A549 (cell line): ENCODE measurements at regions not wholly inside any gene's neighbourhood (a gene's known extent, or its start where the extent isn't known, plus 50 kb on each side); places are given as distances from the start of the nearest gene placed in this dataset.

ENCODE experiments used
- ATAC-seq, 2 experiments: fragments of 200-7000 bp in 1 of 2; fragments of >200 bp in 1 of 2; cut with Nextera tagmentation in 1 of 2; cut with Tn5 transposase in 1 of 2; 3 replicates each; pipeline versions ENCODE4 v1.8.0 to v1.9.1; 2018 to 2020; ENCODE audit warnings: mild to moderate bottlenecking in 1 of 2, moderate library complexity in 1 of 2
- CTCF ChIA-PET: fragments of 300-600 bp; sonication (Branson Sonifier 250); formaldehyde crosslinking; extraction: SDS; loops from one replicate; lab custom pipeline; 2021; ENCODE audit warnings: antibody characterized with exemption, inconsistent platforms; lab: Yijun Ruan, JAX
- POLR2A ChIA-PET: fragments of 350-600 bp; formaldehyde crosslinking; extraction: SDS; loops from one replicate; lab custom pipeline; 2021; ENCODE audit warnings: antibody characterized with exemption, inconsistent platforms; lab: Yijun Ruan, JAX
- DNase-seq, 2 experiments: peaks; one replicate each; pipeline versions ENCODE4 v3.0.0 to v3.0.0-alpha.2; 2011 to 2016; ENCODE audit warnings: low read depth in 1 of 2, low spot score in 1 of 2
- FAIRE-seq: peaks from 2 replicates; lab custom pipeline; 2011; peaks lifted over from hg19 to GRCh38; lab: Jason Lieb, UNC
- H3K27ac ChIP-seq, 2 experiments: fragments of >200 bp; sonication (Bioruptor Twin); formaldehyde crosslinking; 3 replicates each; pipeline ENCODE4 v1.5.1; 2016 to 2017
- H3K4me1 ChIP-seq: fragments of >200 bp; sonication (Bioruptor Twin); formaldehyde crosslinking; 3 replicates; pipeline ENCODE4 v1.6.1; 2016
- H3K4me2 ChIP-seq: fragments of >200 bp; sonication (Bioruptor Twin); formaldehyde crosslinking; 3 replicates; pipeline ENCODE4 v1.6.1; 2016
- H3K4me3 ChIP-seq: fragments of >200 bp; sonication (Bioruptor Twin); formaldehyde crosslinking; 3 replicates; pipeline ENCODE4 v1.5.1; 2016
- H3K9me3 ChIP-seq: fragments of >200 bp; sonication (Bioruptor Twin); formaldehyde crosslinking; 3 replicates; pipeline ENCODE4 v1.6.1; 2016
- BCL3 ChIP-seq: fragments of >200 bp; sonication (Bioruptor Twin); formaldehyde crosslinking; IDR thresholded peaks from 3 replicates; pipeline ENCODE4 v1.6.1; 2016
- CBX8 ChIP-seq: fragments of 200-600 bp; sonication (generic); IDR thresholded peaks from 2 replicates; pipeline ENCODE4 v1.6.1; 2016
- CTCF ChIP-seq: fragments of >200 bp; sonication (Bioruptor Twin); formaldehyde crosslinking; IDR thresholded peaks from 3 replicates; pipeline ENCODE4 v1.5.1; 2016
- EHMT2 ChIP-seq: fragments of 200-600 bp; sonication (generic); IDR thresholded peaks from 2 replicates; pipeline ENCODE4 v1.6.1; 2016; ENCODE audit warnings: antibody characterized with exemption, low read depth, mild to moderate bottlenecking, moderate library complexity
- EP300 ChIP-seq, 2 experiments: fragments of >200 bp; sonication (Bioruptor Twin); formaldehyde crosslinking; IDR thresholded peaks; 2 replicates in 1 of 2; 3 replicates in 1 of 2; pipeline ENCODE4 v1.6.1; 2016 to 2017
- FOSL2 ChIP-seq, 2 experiments: fragments of 450-650 bp in 1 of 2; fragments of >200 bp in 1 of 2; sonication (Bioruptor Twin) in 1 of 2; formaldehyde crosslinking; IDR thresholded peaks; 2 replicates each; pipeline versions ENCODE4 v1.5.0 to v1.6.1; 2016 to 2020; ENCODE audit warnings: mild to moderate bottlenecking in 1 of 2, moderate library complexity in 1 of 2
- FOXS1 ChIP-seq: fragments of 250-450 bp; sonication (Bioruptor Pico); IDR thresholded peaks from 2 replicates; pipeline ENCODE4 v1.5.0; 2020; ENCODE audit warnings: mild to moderate bottlenecking, moderate library complexity
- HMGXB4 ChIP-seq: fragments of 250-450 bp; sonication (Bioruptor Pico); IDR thresholded peaks from 2 replicates; pipeline ENCODE4 v1.5.0; 2021; ENCODE audit warnings: mild to moderate bottlenecking, moderate library complexity, borderline replicate concordance
- HOXB13 ChIP-seq: fragments of 250-450 bp; sonication (Bioruptor Pico); IDR thresholded peaks from 2 replicates; pipeline ENCODE4 v1.5.0; 2020; ENCODE audit warnings: low read depth, mild to moderate bottlenecking, moderate library complexity
- HOXB5 ChIP-seq: fragments of 250-450 bp; sonication (Bioruptor Pico); IDR thresholded peaks from 2 replicates; pipeline ENCODE4 v1.5.0; 2020; ENCODE audit warnings: mild to moderate bottlenecking, moderate library complexity
- JUNB ChIP-seq: fragments of >200 bp; sonication (Bioruptor Twin); formaldehyde crosslinking; IDR thresholded peaks from 2 replicates; pipeline ENCODE4 v1.6.1; 2016
- MAFK ChIP-seq: fragments of 450-650 bp; IDR thresholded peaks from 2 replicates; pipeline ENCODE4 v1.6.1; 2014; ENCODE audit not compliant: partially characterized antibody
- MYC ChIP-seq: IDR thresholded peaks from 2 replicates; pipeline ENCODE4 v1.6.1; 2012; ENCODE audit warnings: mild to moderate bottlenecking, inconsistent platforms, low read length, improper control_type of control experiment, borderline replicate concordance
- NFE2L2 ChIP-seq: fragments of 150-350 bp; conservative IDR thresholded peaks from 2 replicates; pipeline ENCODE4 v1.6.1; 2014; ENCODE audit warnings: low read length
- PBX3 ChIP-seq: IDR thresholded peaks from 2 replicates; pipeline ENCODE4 v1.6.1; 2012
- PHF8 ChIP-seq: fragments of 200-600 bp; sonication (generic); IDR thresholded peaks from 2 replicates; pipeline ENCODE4 v1.6.1; 2016; ENCODE audit warnings: low read depth, mild to moderate bottlenecking, antibody characterized with exemption, moderate library complexity, borderline replicate concordance
- POLR2AphosphoS2 ChIP-seq: conservative IDR thresholded peaks from 2 replicates; pipeline ENCODE4 v1.6.1; 2012; ENCODE audit warnings: low read length, improper control_type of control experiment, inconsistent platforms
- RAD21 ChIP-seq, 2 experiments: fragments of >200 bp in 1 of 2; sonication (Bioruptor Twin) in 1 of 2; formaldehyde crosslinking in 1 of 2; IDR thresholded peaks in 1 of 2; conservative IDR thresholded peaks in 1 of 2; 2 replicates in 1 of 2; 3 replicates in 1 of 2; pipeline ENCODE4 v1.6.1; 2012 to 2018; ENCODE audit warnings: inconsistent platforms in 1 of 2
- RCOR1 ChIP-seq: fragments of 150-350 bp; IDR thresholded peaks from 2 replicates; pipeline ENCODE4 v1.6.1; 2014; ENCODE audit warnings: antibody characterized with exemption, low read length, low read depth
- REST ChIP-seq: fragments of 200-600 bp; sonication (generic); IDR thresholded peaks from 2 replicates; pipeline ENCODE4 v1.6.1; 2016; ENCODE audit warnings: antibody characterized with exemption, mild to moderate bottlenecking, moderate library complexity
- RNF2 ChIP-seq: fragments of 200-600 bp; sonication (generic); IDR thresholded peaks from 2 replicates; pipeline ENCODE4 v1.6.1; 2016; ENCODE audit warnings: low read depth, mild to moderate bottlenecking, antibody characterized with exemption, moderate library complexity, borderline replicate concordance
- SMC3 ChIP-seq: fragments of >200 bp; sonication (Bioruptor Twin); formaldehyde crosslinking; IDR thresholded peaks from 3 replicates; pipeline ENCODE4 v1.6.1; 2018; ENCODE audit warnings: inconsistent platforms
- ZC3H11A ChIP-seq: fragments of 450-650 bp; IDR thresholded peaks from 2 replicates; pipeline ENCODE4 v1.6.1; 2014; ENCODE audit warnings: antibody characterized with exemption, mild to moderate bottlenecking
- ZFP36 ChIP-seq: fragments of 450-650 bp; IDR thresholded peaks from 2 replicates; pipeline ENCODE4 v1.6.1; 2014; ENCODE audit warnings: borderline replicate concordance; ENCODE audit not compliant: partially characterized antibody
- ZSCAN20 ChIP-seq: fragments of 250-450 bp; sonication (Bioruptor Pico); IDR thresholded peaks from 2 replicates; pipeline ENCODE4 v1.8.0; 2022; ENCODE audit warnings: mild to moderate bottlenecking, moderate library complexity
- WGBS: methylation state at CpG from one replicate; pipeline ENCODE4 v1.1.6; 2017; ENCODE audit errors: missing lambda C conversion rate; 5-methylcytosine and 5-hydroxymethylcytosine counted together

- H3K4me1 ChIP-seq: no peaks in the 10 kb centered on the region
- no peak for DNase-seq
- 23% methylated on average over 1 of the region's 1 CpG for WGBS
- no peak overlapping the region for H3K4me2 ChIP-seq
- POLR2A ChIA-PET: interaction anchor here (0.7 kb wide), 1 partner anchor 439 kb away, joined by 4 read pairs; no protein-coding TSS in a partner anchor
- no peak for ATAC-seq
- TF ChIP-seq FOXS1 (CRISPR knock-in tag) (no peak), NFE2L2 (no peak), PHF8 (no peak), CTCF (no peak), ZC3H11A (no peak), EP300 (IDR thresholded peaks at IDR 0.05) (no peak), CBX8 (no peak), BCL3 (no peak), JUNB (no peak), MAFK (no peak), HOXB5 (no peak), SMC3 (no peak), HMGXB4 (no peak), FOSL2 (IDR thresholded peaks at IDR 0.05) (no peak), FOSL2 (CRISPR knock-in tag; IDR thresholded peaks at IDR 0.05) (no peak), RCOR1 (no peak)
- no peaks in the 10 kb centered on the region for H3K9me3 ChIP-seq
- no peak overlapping the region for H3K27ac ChIP-seq
- CTCF ChIA-PET: no interaction called here
- FAIRE-seq: no peak
- no peak overlapping the region for H3K4me3 ChIP-seq
Measured at GRCh38 chr4:177841258-177841657, 399.0 kb upstream of the AGA start.

- TF ChIP-seq HOXB13 (CRISPR knock-in tag) (no peak), PBX3 (no peak), POLR2AphosphoS2 (no peak), REST (no peak), CBX8 (no peak), BCL3 (no peak), RCOR1 (no peak), RNF2 (no peak), EP300 (IDR thresholded peaks at IDR 0.05) (no peak), ZSCAN20 (CRISPR knock-in tag) (no peak), JUNB (no peak), ZFP36 (no peak), EHMT2 (no peak), SMC3 (no peak), MYC (no peak), RAD21 (conservative IDR thresholded peaks at IDR 0.05 in 1 of 2, IDR thresholded peaks at IDR 0.05 in 1 of 2) (no peak)
- no peaks in the 10 kb centered on the region for H3K4me1 ChIP-seq
- no peak for DNase-seq
- no peak for ATAC-seq
- ChIA-PET CTCF (no interaction called here), POLR2A (no interaction called here)
- no peak overlapping the region for H3K4me2 ChIP-seq
- H3K27ac ChIP-seq: no peak overlapping the region
- FAIRE-seq: no peak
- 53% methylated on average over 8 of the region's 8 CpGs for WGBS
- no peaks in the 10 kb centered on the region for H3K9me3 ChIP-seq
- no peak overlapping the region for H3K4me3 ChIP-seq
Measured at GRCh38 chr4:177853229-177853628, 411.0 kb upstream of the AGA start.
